CD4-positive, alpha-beta T cell treated with Interleukin-4 for 1 hour (primary cell): ENCODE measurements at regions not wholly inside any gene's neighbourhood (a gene's known extent, or its start where the extent isn't known, plus 50 kb on each side); places are given as distances from the start of the nearest gene placed in this dataset.
"Not testable (repeated sequence)": the region's sequence is repeated elsewhere in the genome, so short reads cannot be mapped to it uniquely, and the experiment has no call there.

Source experiments
- DNase-seq, 2 donors: peaks; one replicate each; pipeline ENCODE4 v3.0.0-alpha.2; 2020 to 2022

- no peak for DNase-seq
These were observed 364.0 kb downstream of the LRATD1 start for GRCh38 chr2:14996351-14997014.

- no peak for DNase-seq
These were observed 366.0 kb downstream of the LRATD1 start for GRCh38 chr2:14998546-14998945.

DNA sequence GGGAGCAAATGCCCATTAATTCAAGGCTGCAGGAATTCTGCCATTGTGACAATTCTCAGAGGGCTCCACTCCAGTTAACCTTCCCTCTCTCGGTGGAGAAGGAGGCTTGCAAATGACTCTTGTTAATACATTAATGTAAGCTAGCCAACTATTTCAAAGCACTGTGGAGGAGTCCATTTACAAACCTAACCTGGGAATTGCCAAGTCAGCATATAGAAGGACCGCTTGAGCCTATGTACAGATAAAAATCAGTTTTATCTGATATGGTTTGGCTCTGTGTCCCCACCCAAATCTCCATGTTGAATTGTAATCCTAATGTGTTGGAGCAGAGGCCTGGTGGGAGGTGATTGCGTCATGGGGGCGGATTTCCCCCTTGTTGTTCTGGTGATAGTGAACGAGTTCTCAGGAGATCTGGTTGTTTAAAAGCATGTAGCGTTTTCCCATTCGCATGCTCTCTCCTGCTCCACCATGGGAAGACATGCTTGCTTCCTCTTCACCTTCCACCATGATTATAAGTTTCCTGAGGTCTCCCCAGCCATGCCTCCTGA is 366.7 kb downstream of the LRATD1 start:
- no peak for DNase-seq

GRCh38 chr2:15002519-15002918 is 370.0 kb downstream of the LRATD1 start:
- not testable (repeated sequence) for DNase-seq

DNA sequence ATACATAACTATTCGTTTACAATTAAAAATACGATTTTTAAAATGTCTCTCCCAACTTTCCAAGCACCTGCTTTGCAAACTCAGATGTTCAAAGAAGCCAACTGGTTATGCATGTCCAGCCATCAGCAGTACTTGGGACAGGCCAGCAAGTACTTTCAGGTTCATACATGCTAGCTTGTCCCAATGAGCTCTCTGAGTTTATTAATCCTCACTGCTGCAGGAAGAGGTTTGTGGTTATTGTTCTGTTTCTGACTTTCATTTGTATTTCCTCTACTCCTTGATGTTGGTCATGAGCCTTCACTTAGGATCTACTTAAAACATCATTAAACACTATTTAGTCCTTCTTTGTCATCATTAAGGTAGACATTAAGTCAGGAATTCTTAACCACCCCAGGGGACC is 374.1 kb downstream of the LRATD1 start:
- DNase-seq: no peak

DNA sequence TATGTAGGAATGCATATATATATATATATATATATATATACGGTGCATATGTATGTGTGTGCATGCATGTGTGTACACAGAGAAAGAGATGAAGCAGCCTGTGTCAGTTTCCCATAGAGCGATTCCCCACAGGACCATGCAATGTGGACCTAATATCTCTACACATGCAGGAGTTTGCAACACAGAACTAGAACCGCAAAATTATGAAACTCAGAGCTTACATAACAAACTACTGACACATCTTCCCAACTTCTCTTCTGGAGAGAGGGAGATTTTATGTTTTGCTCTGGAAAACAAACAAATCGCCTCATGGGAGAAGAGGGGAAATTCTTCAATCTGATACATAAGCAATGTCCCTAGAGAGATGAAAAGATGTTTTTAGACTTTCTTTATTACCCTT is 377.2 kb downstream of the LRATD1 start:
- DNase-seq: no peak

GRCh38 chr2:15010346-15010745 is 377.8 kb downstream of the LRATD1 start:
- no peak for DNase-seq

GRCh38 chr2:15018814-15019213 is 386.3 kb downstream of the LRATD1 start:
- no peak for DNase-seq

DNA sequence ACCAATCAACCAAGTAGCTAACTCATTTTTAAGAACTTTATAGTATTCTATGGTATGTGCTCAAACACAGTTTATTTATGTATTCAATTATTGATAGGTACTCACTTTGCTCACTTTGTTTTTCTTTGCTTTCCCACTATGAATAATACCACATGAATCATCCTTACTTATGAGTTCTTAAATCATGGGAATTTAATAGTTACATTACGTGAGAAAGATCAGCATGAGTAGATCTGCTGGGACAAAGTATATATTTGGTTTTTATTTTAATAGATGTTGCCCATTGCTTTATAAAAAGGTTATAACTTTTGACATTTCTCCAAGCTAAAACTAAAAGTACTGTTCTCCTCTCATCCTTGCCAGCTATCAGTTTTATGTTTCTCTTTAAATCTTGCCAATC is 390.7 kb downstream of the LRATD1 start:
- DNase-seq: no peak

DNA sequence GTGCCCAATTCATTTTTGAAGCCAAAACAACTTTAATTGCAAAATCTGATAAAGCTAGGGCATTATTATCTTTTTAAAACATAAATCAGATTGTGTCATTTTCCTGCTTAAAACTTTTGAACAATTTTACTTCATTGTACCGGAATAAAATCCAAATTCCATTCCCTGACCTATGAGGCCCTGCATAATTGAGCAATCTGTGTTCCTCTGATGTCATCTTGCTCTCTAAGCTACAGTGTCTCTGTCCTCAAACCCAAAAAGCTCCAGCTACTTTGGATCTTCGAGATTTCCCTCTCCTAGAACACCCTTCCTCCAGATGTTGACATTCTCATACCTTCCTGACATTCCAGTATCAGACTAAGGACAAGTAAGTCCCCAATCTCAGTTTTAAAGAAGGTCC is 395.9 kb downstream of the LRATD1 start:
- DNase-seq: no peak

- DNase-seq: no peak
These were observed 399.3 kb downstream of the LRATD1 start for GRCh38 chr2:15031745-15032240.

GRCh38 chr2:15034246-15034645 is 401.7 kb downstream of the LRATD1 start:
- no peak for DNase-seq

DNA sequence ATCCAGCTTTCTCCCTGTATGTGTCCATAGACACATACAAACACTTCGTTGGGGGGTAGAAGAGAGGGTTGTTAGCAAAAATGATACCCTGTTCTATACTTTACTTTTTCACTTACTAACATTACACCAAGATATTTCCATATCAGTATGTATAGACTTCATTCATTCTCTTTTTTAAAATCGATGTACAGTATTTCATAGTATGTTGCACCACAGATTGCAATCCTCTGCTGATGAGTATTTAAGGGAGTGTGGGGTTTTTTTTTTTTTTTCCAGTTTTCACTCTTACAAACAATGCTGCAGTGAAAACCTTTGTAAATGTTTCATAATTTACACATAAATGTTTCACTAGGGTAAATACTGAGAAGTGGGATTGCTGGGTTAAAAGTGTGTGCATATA is 402.3 kb downstream of the LRATD1 start:
- DNase-seq: no peak

- peak in 1 of 2 donors; percentile 0 for DNase-seq
These were observed 406.1 kb downstream of the LRATD1 start for GRCh38 chr2:15038366-15039364.

- no peak for DNase-seq
These were observed 408.0 kb downstream of the LRATD1 start for GRCh38 chr2:15040429-15041084.

- DNase-seq: no peak
These were observed 408.9 kb downstream of the LRATD1 start for GRCh38 chr2:15041429-15041837.

- no peak for DNase-seq
These were observed 410.3 kb downstream of the LRATD1 start for GRCh38 chr2:15042801-15043217.

GRCh38 chr2:15043336-15044058 is 411.0 kb downstream of the LRATD1 start:
- no peak for DNase-seq

GRCh38 chr2:15045054-15045453 is 412.5 kb downstream of the LRATD1 start:
- DNase-seq: no peak

GRCh38 chr2:15047184-15047583 is 414.7 kb downstream of the LRATD1 start:
- no peak for DNase-seq

- DNase-seq: no peak
These were observed 415.5 kb downstream of the LRATD1 start for GRCh38 chr2:15048000-15048399.
